PC-3 (cell line): ENCODE measurements at regions not wholly inside any gene's neighbourhood (a gene's known extent, or its start where the extent isn't known, plus 50 kb on each side); places are given as distances from the start of the nearest gene placed in this dataset.

Experiments
- CTCF ChIP-seq: fragments of 300-600 bp; sonication (generic); conservative IDR thresholded peaks from 2 replicates; pipeline ENCODE4 v1.5.1; 2017; ENCODE audit warnings: antibody characterized with exemption, low read depth, mild to moderate bottlenecking, low read length
- EZH2 ChIP-seq: fragments of 300-600 bp; sonication (generic); IDR thresholded peaks from one replicate; pipeline ENCODE4 v1.6.1; 2017; ENCODE audit warnings: antibody characterized with exemption, mild to moderate bottlenecking, low read length; ENCODE audit not compliant: unreplicated experiment
- EZH2phosphoT487 ChIP-seq: fragments of 300-600 bp; sonication (generic); IDR thresholded peaks from 2 replicates; pipeline ENCODE4 v1.6.1; 2018; ENCODE audit warnings: mild to moderate bottlenecking, antibody characterized with exemption, low read length, borderline replicate concordance

- no peak for TF ChIP-seq EZH2phosphoT487
- no peak for TF ChIP-seq CTCF
- TF ChIP-seq EZH2: no peak
These were observed 427.9 kb downstream of the SPRY1 start for GRCh38 chr4:123824524-123824923.
